Panc1 (cell line): ENCODE measurements at regions not wholly inside any gene's neighbourhood (a gene's known extent, or its start where the extent isn't known, plus 50 kb on each side); places are given as distances from the start of the nearest gene placed in this dataset.

ENCODE experiments used
- ATAC-seq: fragments of 200-7000 bp; cut with Tn5 transposase; 2 replicates; pipeline ENCODE4 v1.9.1; 2020; ENCODE audit warnings: mild to moderate bottlenecking, moderate library complexity
- BruUV-seq: library from RNA; stranded (reverse); fragments of 400-500 nt; replicated peaks from 2 replicates; lab custom pipeline; 2021; lab: Mats Ljungman, UMichigan
- CTCF ChIA-PET: fragments of 300-600 bp; sonication (Branson Sonifier 250); formaldehyde crosslinking; loops from one replicate; lab custom pipeline; 2022; ENCODE audit warnings: antibody characterized with exemption; lab: Charles Lee
- POLR2A ChIA-PET: fragments of 300-600 bp; sonication (Branson Sonifier 250); formaldehyde crosslinking; loops from one replicate; lab custom pipeline; 2022; ENCODE audit warnings: antibody characterized with exemption; lab: Charles Lee
- DNase-seq: peaks from one replicate; pipeline ENCODE4 v3.0.0-alpha.2; 2010; ENCODE audit warnings: low read depth, low spot score
- H3K27ac ChIP-seq: 2 replicates; pipeline ENCODE4 v1.5.1; 2011; ENCODE audit warnings: mild to moderate bottlenecking, low read length, inconsistent platforms
- H3K27me3 ChIP-seq: fragments of 200-500 bp; sonication (Bioruptor generic); 2 replicates; pipeline ENCODE4 v1.6.0; 2014; ENCODE audit warnings: low read length, inconsistent platforms; ENCODE audit not compliant: control insufficient read depth, insufficient read depth
- H3K36me3 ChIP-seq: fragments of 200-500 bp; sonication (Bioruptor generic); 2 replicates; pipeline ENCODE4 v1.5.1; 2014; ENCODE audit warnings: inconsistent platforms, mild to moderate bottlenecking, low read length, moderate library complexity; ENCODE audit not compliant: control insufficient read depth, insufficient read depth
- H3K4me1 ChIP-seq: 2 replicates; pipeline ENCODE4 v1.5.1; 2011; ENCODE audit warnings: inconsistent platforms, mild to moderate bottlenecking, low read length, moderate library complexity; ENCODE audit not compliant: control insufficient read depth, insufficient read depth
- H3K4me3 ChIP-seq, 2 experiments: 2 replicates each; pipeline ENCODE4 v1.5.1; 2011 to 2012; ENCODE audit warnings: low read depth in 2 of 2, low read length in 2 of 2, mild to moderate bottlenecking in 2 of 2, inconsistent platforms in 1 of 2, moderate library complexity in 1 of 2
- H3K9me3 ChIP-seq: fragments of 200-500 bp; sonication (Bioruptor generic); 2 replicates; pipeline ENCODE4 v1.5.1; 2014; ENCODE audit warnings: low read depth, mild to moderate bottlenecking, inconsistent platforms, low read length, moderate library complexity; ENCODE audit not compliant: control insufficient read depth, insufficient read depth
- POLR2AphosphoS5 ChIP-seq: IDR thresholded peaks from 2 replicates; pipeline ENCODE4 v1.6.1; 2012; ENCODE audit warnings: mild to moderate bottlenecking, low read depth, low read length, moderate library complexity
- SIN3A ChIP-seq: IDR thresholded peaks from 2 replicates; pipeline ENCODE4 v1.6.1; 2012; ENCODE audit warnings: low read depth, mild to moderate bottlenecking, low read length, moderate library complexity, borderline replicate concordance; ENCODE audit not compliant: insufficient read depth
- TCF7L2 ChIP-seq: IDR thresholded peaks from 2 replicates; pipeline ENCODE4 v1.6.1; 2011; ENCODE audit warnings: mild to moderate bottlenecking, low read depth, low read length, inconsistent platforms
- in situ Hi-C: cut with HindIII; loops from 2 replicates; pipeline ENCODE4 v1.10.0; 2016; ENCODE audit warnings: low sequenced_read_pairs, low pct_unique_long_range_greater_than_20kb
- intact Hi-C: fragments of 100-400 bp; cut with micrococcal nuclease; formaldehyde crosslinking; loops from one replicate; pipeline ENCODE4 v1.10.0; 2022; ENCODE audit not compliant: unreplicated experiment
- TF ChIP-seq, protein P1 (sequence below): fragments of 450-650 bp; IDR thresholded peaks from 2 replicates; pipeline ENCODE4 v1.5.1; 2017; ENCODE audit warnings: mild to moderate bottlenecking
- TF ChIP-seq, protein P2 (sequence below), 2 experiments: IDR thresholded peaks; 2 replicates each; pipeline ENCODE4 v1.6.1; 2011 to 2012; ENCODE audit warnings: low read depth in 2 of 2, control low read depth in 1 of 2, low read length in 1 of 2, mild to moderate bottlenecking in 1 of 2, moderate library complexity in 1 of 2; ENCODE audit not compliant: insufficient read depth in 1 of 2

DNA sequence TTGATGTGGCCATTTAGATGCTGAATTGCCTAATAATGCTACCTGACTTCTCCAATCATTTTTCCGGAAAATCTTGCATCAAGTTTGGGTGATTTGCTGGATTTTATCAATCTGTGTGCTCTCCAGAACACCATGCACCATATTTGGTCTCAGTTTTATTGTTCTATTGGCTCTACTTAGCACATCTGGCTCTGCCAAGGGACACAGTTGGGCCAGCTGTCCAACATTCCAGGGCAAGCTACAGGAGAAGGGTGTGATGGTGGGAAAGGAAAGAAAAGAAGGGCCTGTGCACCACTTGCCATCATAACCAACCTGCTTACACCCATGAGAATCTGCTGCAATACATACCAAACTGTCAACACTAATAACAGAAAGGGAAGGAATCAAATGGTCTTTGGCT lies 90.2 kb upstream of the NFIA start:
- Histone ChIP-seq H3K27ac (no peak overlapping the region), H3K36me3 (no peaks in the 10 kb centered on the region), H3K4me3 (no peak overlapping the region), H3K27me3 (no peaks in the 10 kb centered on the region), H3K4me1 (no peaks in the 10 kb centered on the region), H3K9me3 (no peaks in the 10 kb centered on the region)
- TF ChIP-seq TCF7L2, result no peak
- TF ChIP-seq, protein P1, sequence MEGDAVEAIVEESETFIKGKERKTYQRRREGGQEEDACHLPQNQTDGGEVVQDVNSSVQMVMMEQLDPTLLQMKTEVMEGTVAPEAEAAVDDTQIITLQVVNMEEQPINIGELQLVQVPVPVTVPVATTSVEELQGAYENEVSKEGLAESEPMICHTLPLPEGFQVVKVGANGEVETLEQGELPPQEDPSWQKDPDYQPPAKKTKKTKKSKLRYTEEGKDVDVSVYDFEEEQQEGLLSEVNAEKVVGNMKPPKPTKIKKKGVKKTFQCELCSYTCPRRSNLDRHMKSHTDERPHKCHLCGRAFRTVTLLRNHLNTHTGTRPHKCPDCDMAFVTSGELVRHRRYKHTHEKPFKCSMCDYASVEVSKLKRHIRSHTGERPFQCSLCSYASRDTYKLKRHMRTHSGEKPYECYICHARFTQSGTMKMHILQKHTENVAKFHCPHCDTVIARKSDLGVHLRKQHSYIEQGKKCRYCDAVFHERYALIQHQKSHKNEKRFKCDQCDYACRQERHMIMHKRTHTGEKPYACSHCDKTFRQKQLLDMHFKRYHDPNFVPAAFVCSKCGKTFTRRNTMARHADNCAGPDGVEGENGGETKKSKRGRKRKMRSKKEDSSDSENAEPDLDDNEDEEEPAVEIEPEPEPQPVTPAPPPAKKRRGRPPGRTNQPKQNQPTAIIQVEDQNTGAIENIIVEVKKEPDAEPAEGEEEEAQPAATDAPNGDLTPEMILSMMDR, result no peak
- TF ChIP-seq SIN3A, result no peak
- ATAC-seq (no peak), DNase-seq (no peak)
- no TSS peak for BruUV-seq
- POLR2A ChIA-PET, result no interaction called here
- CTCF ChIA-PET, result interaction anchor here (0.6 kb wide), 1 partner anchor 52 kb away, joined by 4 read pairs; no protein-coding TSS in a partner anchor
- in situ Hi-C loops, result no loop called here
- intact Hi-C loops, result no loop called here

DNA sequence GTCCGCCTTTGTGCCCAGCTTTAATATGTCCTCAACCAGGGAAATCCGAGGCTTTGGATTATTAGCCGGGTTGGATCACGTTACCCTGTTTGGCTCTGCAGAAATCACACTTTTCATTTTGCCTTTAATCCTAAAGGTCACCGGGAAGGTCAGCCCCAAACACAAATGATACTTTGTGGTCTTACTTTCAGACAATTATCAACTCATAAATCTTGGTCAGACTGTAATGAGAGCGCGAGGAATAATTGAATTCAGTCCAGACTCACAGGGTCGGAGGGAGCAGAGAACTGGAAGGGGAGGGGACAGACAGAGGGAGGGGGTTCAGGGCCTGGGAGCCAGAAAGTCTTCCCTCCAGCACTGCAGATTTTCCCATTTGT lies 91.7 kb upstream of the NFIA start:
- no peaks in the 10 kb centered on the region for H3K4me1 ChIP-seq
- no peak overlapping the region for H3K4me3 ChIP-seq
- no peak for DNase-seq
- in situ Hi-C loops, result no loop called here
- ATAC-seq, result no peak
- H3K27ac ChIP-seq, result no peak overlapping the region
- ChIA-PET POLR2A (no interaction called here), CTCF (no interaction called here)
- no TSS peak for BruUV-seq
- no peaks in the 10 kb centered on the region for H3K36me3 ChIP-seq
- H3K9me3 ChIP-seq, result no peaks in the 10 kb centered on the region
- TF ChIP-seq, protein P1, result no peak
- TF ChIP-seq TCF7L2, result no peak
- TF ChIP-seq POLR2AphosphoS5, result no peak
- intact Hi-C loops, result no loop called here
- no peaks in the 10 kb centered on the region for H3K27me3 ChIP-seq

DNA sequence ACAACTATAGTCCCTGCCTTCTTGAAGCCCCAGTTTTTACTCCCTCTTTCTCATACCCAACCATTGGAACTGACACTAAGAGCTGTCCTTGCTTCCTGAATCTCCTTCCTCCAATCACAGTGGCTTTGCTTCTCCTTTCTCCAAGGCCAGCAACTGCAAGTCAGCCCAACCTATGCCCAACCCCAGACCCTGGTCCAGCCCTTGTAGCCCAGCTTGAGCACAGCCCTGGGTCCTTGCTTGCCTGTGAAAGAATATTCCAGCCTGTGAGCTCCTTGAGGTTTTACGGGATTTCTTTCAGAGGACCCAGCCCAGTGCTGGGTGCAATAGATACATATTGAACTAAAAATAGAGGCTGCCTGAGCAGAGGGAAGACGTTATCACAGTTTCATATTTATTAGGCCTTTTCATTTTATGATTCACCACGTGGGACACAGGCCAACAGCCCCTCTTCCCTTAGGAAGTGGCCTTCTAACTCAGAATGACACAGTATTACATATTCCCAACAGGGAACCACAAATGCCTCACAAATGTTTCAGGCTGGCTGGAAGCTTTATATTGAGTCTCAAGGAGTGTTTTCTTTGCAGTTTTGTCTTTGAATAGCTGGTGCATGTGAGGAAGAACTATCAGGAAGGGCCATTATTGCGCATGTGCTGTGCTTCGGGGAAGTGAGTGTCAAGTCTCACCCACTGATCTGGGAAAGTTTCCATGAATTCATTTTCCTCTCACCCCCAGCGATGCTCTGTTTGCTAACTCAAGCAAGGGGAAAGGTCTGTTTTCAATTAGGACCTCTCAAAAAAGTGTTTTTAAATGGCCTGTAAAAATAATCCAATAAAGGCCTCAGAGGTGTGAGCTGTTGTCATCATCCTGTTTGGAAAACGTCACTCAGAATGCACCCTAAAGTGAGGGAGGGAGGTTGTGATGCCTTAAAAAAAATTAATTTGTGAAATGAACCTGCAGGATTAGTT lies 92.3 kb upstream of the NFIA start:
- intact Hi-C loops (no loop called here), in situ Hi-C loops (no loop called here)
- no TSS peak for BruUV-seq

More for the DNA sequence above, 92.3 kb upstream of the NFIA start:
- Histone ChIP-seq H3K9me3 (no peaks in the 10 kb centered on the region), H3K4me1 (no peaks in the 10 kb centered on the region), H3K27ac (no peak overlapping the region), H3K36me3 (no peaks in the 10 kb centered on the region), H3K27me3 (no peaks in the 10 kb centered on the region), H3K4me3 (no peak overlapping the region)
- DNase-seq (no peak), ATAC-seq (no peak)
- TF ChIP-seq POLR2AphosphoS5, result no peak
- TF ChIP-seq, protein P2, sequence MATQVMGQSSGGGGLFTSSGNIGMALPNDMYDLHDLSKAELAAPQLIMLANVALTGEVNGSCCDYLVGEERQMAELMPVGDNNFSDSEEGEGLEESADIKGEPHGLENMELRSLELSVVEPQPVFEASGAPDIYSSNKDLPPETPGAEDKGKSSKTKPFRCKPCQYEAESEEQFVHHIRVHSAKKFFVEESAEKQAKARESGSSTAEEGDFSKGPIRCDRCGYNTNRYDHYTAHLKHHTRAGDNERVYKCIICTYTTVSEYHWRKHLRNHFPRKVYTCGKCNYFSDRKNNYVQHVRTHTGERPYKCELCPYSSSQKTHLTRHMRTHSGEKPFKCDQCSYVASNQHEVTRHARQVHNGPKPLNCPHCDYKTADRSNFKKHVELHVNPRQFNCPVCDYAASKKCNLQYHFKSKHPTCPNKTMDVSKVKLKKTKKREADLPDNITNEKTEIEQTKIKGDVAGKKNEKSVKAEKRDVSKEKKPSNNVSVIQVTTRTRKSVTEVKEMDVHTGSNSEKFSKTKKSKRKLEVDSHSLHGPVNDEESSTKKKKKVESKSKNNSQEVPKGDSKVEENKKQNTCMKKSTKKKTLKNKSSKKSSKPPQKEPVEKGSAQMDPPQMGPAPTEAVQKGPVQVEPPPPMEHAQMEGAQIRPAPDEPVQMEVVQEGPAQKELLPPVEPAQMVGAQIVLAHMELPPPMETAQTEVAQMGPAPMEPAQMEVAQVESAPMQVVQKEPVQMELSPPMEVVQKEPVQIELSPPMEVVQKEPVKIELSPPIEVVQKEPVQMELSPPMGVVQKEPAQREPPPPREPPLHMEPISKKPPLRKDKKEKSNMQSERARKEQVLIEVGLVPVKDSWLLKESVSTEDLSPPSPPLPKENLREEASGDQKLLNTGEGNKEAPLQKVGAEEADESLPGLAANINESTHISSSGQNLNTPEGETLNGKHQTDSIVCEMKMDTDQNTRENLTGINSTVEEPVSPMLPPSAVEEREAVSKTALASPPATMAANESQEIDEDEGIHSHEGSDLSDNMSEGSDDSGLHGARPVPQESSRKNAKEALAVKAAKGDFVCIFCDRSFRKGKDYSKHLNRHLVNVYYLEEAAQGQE (IDR thresholded peaks at IDR 0.05; ENCODE audit: insufficient read depth in 1 of 2, low read depth in 2 of 2, low read length in 1 of 2), result no peak
- no peak for TF ChIP-seq SIN3A
- TF ChIP-seq, protein P1, result no peak
- TF ChIP-seq TCF7L2, result no peak
- POLR2A ChIA-PET, result no interaction called here
- CTCF ChIA-PET, result no interaction called here
